Activated CD8-positive, alpha-beta T cell treated with anti-CD3 and anti-CD28 coated beads for 36 hours (primary cell): ENCODE measurements at regions not wholly inside any gene's neighbourhood (a gene's known extent, or its start where the extent isn't known, plus 50 kb on each side); places are given as distances from the start of the nearest gene placed in this dataset.

Experiments
- ATAC-seq: fragments of 200-7000 bp; cut with Tn5 transposase; one replicate; pipeline ENCODE4 v1.10.0; 2021; ENCODE audit warnings: mild to moderate bottlenecking, moderate library complexity
- CTCF ChIA-PET: fragments of 350-600 bp; sonication (Branson Sonifier 250); formaldehyde crosslinking; loops from one replicate; lab custom pipeline; 2021; ENCODE audit warnings: antibody characterized with exemption; lab: Charles Lee
- POLR2A ChIA-PET: fragments of 350-600 bp; sonication (Branson Sonifier 250); formaldehyde crosslinking; loops from one replicate; lab custom pipeline; 2021; ENCODE audit warnings: antibody characterized with exemption; lab: Charles Lee
- DNase-seq: peaks from one replicate; pipeline ENCODE4 v3.0.0-alpha.2; 2020
- H3K27ac Mint-ChIP-seq: one replicate; pipeline ENCODE4 v1.8.0; 2021; ENCODE audit warnings: mild to moderate bottlenecking, mixed read lengths
- H3K27me3 Mint-ChIP-seq: one replicate; pipeline ENCODE4 v1.8.0; 2021; ENCODE audit warnings: mixed read lengths
- H3K36me3 Mint-ChIP-seq: one replicate; pipeline ENCODE4 v1.8.0; 2021; ENCODE audit warnings: low read depth, mixed read lengths
- H3K4me1 Mint-ChIP-seq: one replicate; pipeline ENCODE4 v1.8.0; 2021; ENCODE audit warnings: low read depth, mixed read lengths
- H3K4me3 Mint-ChIP-seq: one replicate; pipeline ENCODE4 v1.8.0; 2021; ENCODE audit warnings: mild to moderate bottlenecking, moderate library complexity, mixed read lengths
- H3K9me3 Mint-ChIP-seq: one replicate; pipeline ENCODE4 v1.8.0; 2021; ENCODE audit warnings: mixed read lengths
- intact Hi-C: fragments of 100-400 bp; cut with micrococcal nuclease; formaldehyde crosslinking; loops from one replicate; pipeline ENCODE4 v1.10.0; 2022
- TF ChIP-seq, protein P1 (sequence below): fragments of 200-600 bp; IDR thresholded peaks from one replicate; pipeline ENCODE4 v1.8.0; 2022; ENCODE audit warnings: antibody characterized with exemption, mild to moderate bottlenecking

DNA sequence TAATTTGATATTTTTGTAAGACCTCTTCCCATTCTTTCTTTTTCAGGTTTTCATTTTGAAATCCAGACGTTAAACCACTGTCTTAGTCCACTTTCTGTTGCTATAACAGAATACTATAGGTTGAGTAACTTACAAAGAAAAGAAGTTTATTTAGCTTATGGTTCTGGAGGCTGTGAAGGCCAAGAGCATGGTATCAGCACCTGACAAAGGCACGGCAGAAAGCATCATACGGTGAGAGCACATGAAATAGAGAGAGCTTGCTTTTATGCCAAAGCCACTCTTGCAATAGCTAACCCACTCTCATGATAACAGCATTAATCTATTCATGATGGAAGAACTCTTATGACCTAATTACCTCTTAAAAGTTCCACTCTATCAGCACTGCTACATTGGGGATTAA lies 255.6 kb upstream of the PDE4D start:
- Mint-ChIP-seq H3K27me3 (no peaks in the 10 kb centered on the region), H3K4me1 (no peaks in the 10 kb centered on the region), H3K36me3 (no peaks in the 10 kb centered on the region), H3K27ac (no peak overlapping the region), H3K9me3 (peaks cover 8% of the 10 kb centered on the region), H3K4me3 (no peak overlapping the region)
- TF ChIP-seq, protein P1, sequence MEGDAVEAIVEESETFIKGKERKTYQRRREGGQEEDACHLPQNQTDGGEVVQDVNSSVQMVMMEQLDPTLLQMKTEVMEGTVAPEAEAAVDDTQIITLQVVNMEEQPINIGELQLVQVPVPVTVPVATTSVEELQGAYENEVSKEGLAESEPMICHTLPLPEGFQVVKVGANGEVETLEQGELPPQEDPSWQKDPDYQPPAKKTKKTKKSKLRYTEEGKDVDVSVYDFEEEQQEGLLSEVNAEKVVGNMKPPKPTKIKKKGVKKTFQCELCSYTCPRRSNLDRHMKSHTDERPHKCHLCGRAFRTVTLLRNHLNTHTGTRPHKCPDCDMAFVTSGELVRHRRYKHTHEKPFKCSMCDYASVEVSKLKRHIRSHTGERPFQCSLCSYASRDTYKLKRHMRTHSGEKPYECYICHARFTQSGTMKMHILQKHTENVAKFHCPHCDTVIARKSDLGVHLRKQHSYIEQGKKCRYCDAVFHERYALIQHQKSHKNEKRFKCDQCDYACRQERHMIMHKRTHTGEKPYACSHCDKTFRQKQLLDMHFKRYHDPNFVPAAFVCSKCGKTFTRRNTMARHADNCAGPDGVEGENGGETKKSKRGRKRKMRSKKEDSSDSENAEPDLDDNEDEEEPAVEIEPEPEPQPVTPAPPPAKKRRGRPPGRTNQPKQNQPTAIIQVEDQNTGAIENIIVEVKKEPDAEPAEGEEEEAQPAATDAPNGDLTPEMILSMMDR, result no peak
- intact Hi-C loops, result no loop called here
- no peak for ATAC-seq
- no peak for DNase-seq
- ChIA-PET POLR2A (no interaction called here), CTCF (no interaction called here)

DNA sequence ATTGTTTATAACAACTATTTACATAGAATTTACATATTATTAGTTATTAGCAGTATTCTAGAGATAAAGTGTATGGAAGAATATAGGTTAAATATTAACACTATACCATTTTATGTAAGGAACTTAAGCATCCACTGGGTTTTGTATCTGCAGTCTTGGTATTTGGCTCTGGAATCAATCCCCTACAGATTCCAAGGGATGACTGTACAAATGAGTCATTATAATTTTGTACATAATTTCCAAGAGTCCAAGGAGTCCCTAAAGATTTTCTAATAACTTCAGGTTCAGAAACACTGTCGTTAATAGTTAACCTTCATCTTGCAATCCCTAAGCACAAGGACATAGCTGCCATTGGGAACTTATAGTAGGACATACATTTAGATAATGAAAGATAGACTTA lies 254.8 kb upstream of the PDE4D start:
- H3K4me1 Mint-ChIP-seq, result no peaks in the 10 kb centered on the region
- H3K27me3 Mint-ChIP-seq, result no peaks in the 10 kb centered on the region
- POLR2A ChIA-PET, result no interaction called here
- intact Hi-C loops, result no loop called here
- no peaks in the 10 kb centered on the region for H3K36me3 Mint-ChIP-seq
- CTCF ChIA-PET, result no interaction called here
- H3K9me3 Mint-ChIP-seq, result peaks cover 8% of the 10 kb centered on the region
- TF ChIP-seq, protein P1, result no peak
- DNase-seq (no peak), ATAC-seq (no peak)
- no peak overlapping the region for H3K27ac Mint-ChIP-seq
- H3K4me3 Mint-ChIP-seq, result no peak overlapping the region

DNA sequence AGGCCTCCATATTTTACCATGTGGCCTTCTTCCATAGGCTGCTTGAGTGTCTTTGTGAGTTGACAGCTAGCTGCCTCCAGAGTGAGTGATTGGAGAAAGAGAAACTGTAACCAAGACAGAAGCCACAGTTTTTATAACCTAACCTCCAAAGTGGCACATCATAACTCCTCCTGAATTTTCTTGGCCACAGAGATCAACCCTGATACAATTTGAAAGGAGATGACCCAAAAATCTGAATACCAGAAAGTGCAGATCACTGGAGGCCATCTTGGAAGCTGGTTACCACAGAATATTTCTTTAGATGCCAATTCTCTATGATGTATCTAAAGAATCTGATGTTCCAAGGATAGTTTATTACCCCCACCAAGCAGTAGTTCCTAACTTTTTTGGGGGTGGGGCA lies 254.3 kb upstream of the PDE4D start:
- TF ChIP-seq, protein P1, result no peak
- peaks cover 8% of the 10 kb centered on the region for H3K9me3 Mint-ChIP-seq
- ATAC-seq, result no peak
- CTCF ChIA-PET, result no interaction called here
- H3K4me3 Mint-ChIP-seq, result no peak overlapping the region
- intact Hi-C loops, result no loop called here
- POLR2A ChIA-PET, result no interaction called here
- H3K27ac Mint-ChIP-seq, result no peak overlapping the region
- H3K4me1 Mint-ChIP-seq, result no peaks in the 10 kb centered on the region
- no peaks in the 10 kb centered on the region for H3K36me3 Mint-ChIP-seq
- no peaks in the 10 kb centered on the region for H3K27me3 Mint-ChIP-seq
- DNase-seq, result no peak

DNA sequence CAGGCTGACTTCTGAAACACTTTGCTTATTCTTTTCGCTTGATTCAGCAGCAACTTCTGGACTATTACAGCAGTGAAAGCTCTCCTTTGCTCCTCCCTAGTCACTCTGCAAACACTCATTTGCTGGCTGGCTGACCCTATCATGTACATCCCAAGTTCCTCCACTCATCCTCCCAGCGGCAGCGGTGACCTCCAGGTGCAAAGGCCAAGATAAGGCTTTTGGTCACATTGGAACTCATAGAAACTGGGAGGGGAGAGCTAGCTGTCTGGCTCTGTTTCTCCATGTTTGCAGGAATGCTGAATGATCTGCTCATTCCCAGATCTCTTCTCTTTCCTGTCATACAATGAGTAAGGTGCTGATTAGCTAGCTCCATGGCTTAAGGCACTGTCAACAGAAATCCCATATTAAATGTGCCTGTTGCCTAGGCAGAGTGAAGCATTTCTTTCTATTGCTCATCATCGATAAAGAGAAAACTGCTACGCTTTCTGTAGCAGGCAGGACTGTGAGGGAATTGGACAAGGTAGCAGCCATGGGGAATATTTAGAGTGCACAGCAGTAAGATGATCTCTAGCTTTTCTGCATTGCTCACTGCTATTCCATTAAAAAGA lies 250.5 kb upstream of the PDE4D start:
- intact Hi-C loops, result no loop called here
- no peak overlapping the region for H3K4me3 Mint-ChIP-seq
- no peak for DNase-seq
- ChIA-PET CTCF (no interaction called here), POLR2A (no interaction called here)
- H3K9me3 Mint-ChIP-seq, result peaks cover 6% of the 10 kb centered on the region
- H3K27me3 Mint-ChIP-seq, result no peaks in the 10 kb centered on the region
- H3K36me3 Mint-ChIP-seq, result no peaks in the 10 kb centered on the region
- H3K27ac Mint-ChIP-seq, result no peak overlapping the region
- TF ChIP-seq, protein P1, result no peak
- no peak for ATAC-seq
- no peaks in the 10 kb centered on the region for H3K4me1 Mint-ChIP-seq

DNA sequence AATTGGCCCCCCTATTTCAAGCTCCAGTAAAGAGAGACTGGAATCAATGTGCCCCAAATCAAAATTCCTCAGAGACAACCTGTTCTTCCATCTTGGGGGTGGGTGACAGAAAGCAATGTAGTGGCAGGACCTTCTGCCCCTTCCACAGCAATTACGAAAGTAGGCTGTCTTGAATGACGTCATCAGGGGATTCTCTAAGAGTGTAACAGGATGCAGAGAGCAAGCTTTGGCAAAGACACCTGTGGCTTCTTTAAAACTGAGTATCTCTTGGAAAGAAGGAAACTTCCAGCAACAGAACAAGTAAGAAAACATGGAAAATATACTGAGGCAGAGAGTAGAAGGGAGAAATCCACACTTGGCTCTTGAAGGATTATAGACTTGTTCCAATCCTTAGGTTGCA lies 247.6 kb upstream of the PDE4D start:
- Mint-ChIP-seq H3K27ac (no peak overlapping the region), H3K4me3 (no peak overlapping the region), H3K9me3 (peaks cover under 1% of the 10 kb centered on the region), H3K27me3 (no peaks in the 10 kb centered on the region), H3K36me3 (no peaks in the 10 kb centered on the region), H3K4me1 (no peaks in the 10 kb centered on the region)
- ATAC-seq, result no peak
- POLR2A ChIA-PET, result no interaction called here
- TF ChIP-seq, protein P1, result no peak
- no peak for DNase-seq
- CTCF ChIA-PET, result no interaction called here
- intact Hi-C loops, result no loop called here
